ENCODE measurements at regions not wholly inside any gene's neighbourhood (a gene's known extent, or its start where the extent isn't known, plus 50 kb on each side); places are given as distances from the start of the nearest gene placed in this dataset.

- POLR2A ChIA-PET = no interaction called here
- no peaks in the 10 kb centered on the region for H3K36me3 ChIP-seq (ENCODE audit: control insufficient read depth, insufficient read depth, low read length)
- CTCF ChIA-PET = interaction anchor here (0.7 kb wide), 1 partner anchor 16 kb away, joined by 3 read pairs; no protein-coding TSS in a partner anchor
- BruUV-seq (replicated peaks) = no TSS peak
- peaks cover 12% of the 10 kb centered on the region for H3K27me3 ChIP-seq (ENCODE audit: control insufficient read depth, insufficient read depth, low read length)
- no peak for TF ChIP-seq POLR2AphosphoS5 (IDR thresholded peaks at IDR 0.05; ENCODE audit: low read depth, low read length)
- TF ChIP-seq TCF7L2 (IDR thresholded peaks at IDR 0.05; ENCODE audit: low read depth, low read length) = no peak
- no peak for TF ChIP-seq SIN3A (IDR thresholded peaks at IDR 0.05; ENCODE audit: borderline replicate concordance, insufficient read depth, low read depth, low read length)
- no peak for TF ChIP-seq CTCF (IDR thresholded peaks at IDR 0.05)
- no peak for TF ChIP-seq REST (IDR thresholded peaks at IDR 0.05; ENCODE audit: insufficient read depth in 1 of 2, low read depth in 2 of 2, low read length in 1 of 2)
- H3K4me3 ChIP-seq (ENCODE audit: low read depth in 2 of 2, low read length in 2 of 2) = no peak overlapping the region
- ATAC-seq (no peak), DNase-seq (ENCODE audit: low read depth, low spot score) (no peak)
- peaks cover 28% of the 10 kb centered on the region for H3K9me3 ChIP-seq (ENCODE audit: control insufficient read depth, insufficient read depth, low read depth, low read length)
- no peaks in the 10 kb centered on the region for H3K4me1 ChIP-seq (ENCODE audit: control insufficient read depth, insufficient read depth, low read length)
- intact Hi-C loops (cut with micrococcal nuclease; ENCODE audit: unreplicated experiment) (no loop called here), in situ Hi-C loops (cut with HindIII; ENCODE audit: low pct_unique_long_range_greater_than_20kb, low sequenced_read_pairs) (no loop called here)
- H3K27ac ChIP-seq (ENCODE audit: low read length) = no peak overlapping the region
Measured at GRCh38 chr10:113480851-113481502, 71.9 kb upstream of the HABP2 start.

GRCh38 chr10:113484487-113484886 is 68.4 kb upstream of the HABP2 start:
- CTCF ChIA-PET = no interaction called here
- POLR2A ChIA-PET = no interaction called here
- Histone ChIP-seq H3K27ac (ENCODE audit: low read length) (no peak overlapping the region), H3K27me3 (ENCODE audit: control insufficient read depth, insufficient read depth, low read length) (peaks cover 8% of the 10 kb centered on the region), H3K9me3 (ENCODE audit: control insufficient read depth, insufficient read depth, low read depth, low read length) (peaks cover 19% of the 10 kb centered on the region), H3K4me3 (ENCODE audit: low read depth in 2 of 2, low read length in 2 of 2) (no peak overlapping the region), H3K36me3 (ENCODE audit: control insufficient read depth, insufficient read depth, low read length) (no peaks in the 10 kb centered on the region), H3K4me1 (ENCODE audit: control insufficient read depth, insufficient read depth, low read length) (no peaks in the 10 kb centered on the region)
- ATAC-seq (no peak), DNase-seq (ENCODE audit: low read depth, low spot score) (no peak)
- intact Hi-C loops (cut with micrococcal nuclease; ENCODE audit: unreplicated experiment) = no loop called here
- in situ Hi-C loops (cut with HindIII; ENCODE audit: low pct_unique_long_range_greater_than_20kb, low sequenced_read_pairs) = no loop called here
- TF ChIP-seq CTCF (IDR thresholded peaks at IDR 0.05) (no peak), POLR2AphosphoS5 (IDR thresholded peaks at IDR 0.05; ENCODE audit: low read depth, low read length) (no peak), SIN3A (IDR thresholded peaks at IDR 0.05; ENCODE audit: borderline replicate concordance, insufficient read depth, low read depth, low read length) (no peak), REST (IDR thresholded peaks at IDR 0.05; ENCODE audit: insufficient read depth in 1 of 2, low read depth in 2 of 2, low read length in 1 of 2) (no peak), TCF7L2 (IDR thresholded peaks at IDR 0.05; ENCODE audit: low read depth, low read length) (no peak)
- BruUV-seq (replicated peaks) = no TSS peak
